ENCODE measurements at regions not wholly inside any gene's neighbourhood (a gene's known extent, or its start where the extent isn't known, plus 50 kb on each side); places are given as distances from the start of the nearest gene placed in this dataset.

GRCh38 chr13:107493266-107493665 is 722.1 kb downstream of the LIG4 start:
- TF ChIP-seq CTCF (conservative IDR thresholded peaks at IDR 0.05; ENCODE audit: low read depth, low read length) (no peak), EZH2 (IDR thresholded peaks at IDR 0.05; ENCODE audit: low read length, unreplicated experiment) (no peak)

All from PC-3 (cell line).